Activated naive CD4-positive, alpha-beta T cell treated with anti-CD3 and anti-CD28 coated beads, Interleukin-2, amount 10 ng/mL, durations not matched to agents 7 days and 5 days (primary cell): ENCODE measurements at regions not wholly inside any gene's neighbourhood (a gene's known extent, or its start where the extent isn't known, plus 50 kb on each side); places are given as distances from the start of the nearest gene placed in this dataset.

Source experiments
- CTCF ChIA-PET: fragments of 350-600 bp; sonication (Branson Sonifier 250); formaldehyde crosslinking; loops from one replicate; lab custom pipeline; 2021; ENCODE audit warnings: antibody characterized with exemption; lab: Charles Lee
- DNase-seq: peaks from one replicate; pipeline ENCODE4 v3.0.0-alpha.2; 2020
- H3K27ac Mint-ChIP-seq: one replicate; pipeline ENCODE4 v1.8.0; 2021; ENCODE audit warnings: mild to moderate bottlenecking, moderate library complexity, mixed read lengths
- H3K27me3 Mint-ChIP-seq: one replicate; pipeline ENCODE4 v1.8.0; 2021; ENCODE audit warnings: mild to moderate bottlenecking, mixed read lengths
- H3K36me3 Mint-ChIP-seq: one replicate; pipeline ENCODE4 v1.8.0; 2021; ENCODE audit warnings: mixed read lengths
- H3K4me1 Mint-ChIP-seq: one replicate; pipeline ENCODE4 v1.8.0; 2021; ENCODE audit warnings: mixed read lengths
- H3K4me3 Mint-ChIP-seq: one replicate; pipeline ENCODE4 v1.8.0; 2021; ENCODE audit warnings: mild to moderate bottlenecking, moderate library complexity, mixed read lengths
- H3K9me3 Mint-ChIP-seq: one replicate; pipeline ENCODE4 v1.8.0; 2021; ENCODE audit warnings: mixed read lengths

DNA sequence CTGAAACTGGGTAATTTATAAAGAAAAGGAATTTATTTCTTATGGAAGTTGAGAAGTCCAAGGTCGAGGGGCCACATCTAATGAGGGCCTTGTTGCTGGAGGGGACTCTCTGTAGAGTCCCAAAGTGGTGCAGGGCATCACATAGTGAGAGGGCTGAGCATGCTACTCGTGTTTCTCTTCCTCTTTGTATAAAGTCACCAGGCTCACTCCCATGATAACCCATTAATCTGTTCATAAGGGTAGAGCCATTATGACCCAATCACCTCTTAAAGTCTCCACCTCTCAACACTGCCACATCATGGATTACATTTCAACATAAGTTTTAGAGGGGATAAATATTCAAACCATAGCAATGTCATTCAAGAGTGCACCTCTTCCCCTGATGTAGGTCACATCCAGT lies 79.1 kb upstream of the ATP2B1 start:
- no peaks in the 10 kb centered on the region for H3K27me3 Mint-ChIP-seq
- CTCF ChIA-PET, result no interaction called here
- H3K36me3 Mint-ChIP-seq, result peaks cover 3% of the 10 kb centered on the region
- no peak overlapping the region for H3K27ac Mint-ChIP-seq
- DNase-seq, result no peak
- no peak overlapping the region for H3K4me3 Mint-ChIP-seq
- peaks cover 11% of the 10 kb centered on the region for H3K9me3 Mint-ChIP-seq
- H3K4me1 Mint-ChIP-seq, result peaks cover 3% of the 10 kb centered on the region

DNA sequence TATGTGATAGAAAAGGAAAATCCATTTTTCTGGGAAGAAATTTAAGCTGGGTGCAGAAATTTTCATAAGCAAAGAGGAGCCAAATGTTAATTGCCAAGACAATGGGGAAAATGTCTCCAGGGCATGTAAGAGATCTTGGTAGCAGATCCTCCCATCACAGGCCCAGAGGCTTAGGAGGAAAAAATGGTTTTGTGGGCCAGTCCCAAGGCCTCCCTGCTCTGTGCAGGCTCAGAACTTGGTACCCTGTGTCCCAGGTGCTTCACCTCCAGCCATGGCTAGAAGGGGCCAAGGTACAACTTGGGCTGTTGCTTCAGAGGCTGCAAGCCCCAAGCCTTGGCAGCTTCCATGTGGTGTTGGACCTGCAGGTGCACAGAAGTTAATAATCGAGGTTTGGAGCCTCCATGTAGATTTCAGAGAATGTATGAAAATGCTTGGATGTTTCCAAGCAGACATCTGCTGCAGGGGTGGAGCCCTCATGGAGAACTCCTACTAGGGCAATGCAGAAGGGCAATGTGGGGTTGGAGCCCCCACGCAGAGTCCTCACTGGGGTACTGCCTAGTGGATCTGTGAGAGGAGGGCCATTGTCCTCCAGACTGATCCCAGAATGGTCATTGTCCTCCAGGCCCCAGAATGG lies 77.7 kb upstream of the ATP2B1 start:
- DNase-seq, result no peak
- CTCF ChIA-PET, result no interaction called here
- peaks cover 3% of the 10 kb centered on the region for H3K4me1 Mint-ChIP-seq
- peaks cover 3% of the 10 kb centered on the region for H3K36me3 Mint-ChIP-seq
- H3K4me3 Mint-ChIP-seq, result no peak overlapping the region
- H3K27me3 Mint-ChIP-seq, result no peaks in the 10 kb centered on the region
- peaks cover 11% of the 10 kb centered on the region for H3K9me3 Mint-ChIP-seq
- no peak overlapping the region for H3K27ac Mint-ChIP-seq

DNA sequence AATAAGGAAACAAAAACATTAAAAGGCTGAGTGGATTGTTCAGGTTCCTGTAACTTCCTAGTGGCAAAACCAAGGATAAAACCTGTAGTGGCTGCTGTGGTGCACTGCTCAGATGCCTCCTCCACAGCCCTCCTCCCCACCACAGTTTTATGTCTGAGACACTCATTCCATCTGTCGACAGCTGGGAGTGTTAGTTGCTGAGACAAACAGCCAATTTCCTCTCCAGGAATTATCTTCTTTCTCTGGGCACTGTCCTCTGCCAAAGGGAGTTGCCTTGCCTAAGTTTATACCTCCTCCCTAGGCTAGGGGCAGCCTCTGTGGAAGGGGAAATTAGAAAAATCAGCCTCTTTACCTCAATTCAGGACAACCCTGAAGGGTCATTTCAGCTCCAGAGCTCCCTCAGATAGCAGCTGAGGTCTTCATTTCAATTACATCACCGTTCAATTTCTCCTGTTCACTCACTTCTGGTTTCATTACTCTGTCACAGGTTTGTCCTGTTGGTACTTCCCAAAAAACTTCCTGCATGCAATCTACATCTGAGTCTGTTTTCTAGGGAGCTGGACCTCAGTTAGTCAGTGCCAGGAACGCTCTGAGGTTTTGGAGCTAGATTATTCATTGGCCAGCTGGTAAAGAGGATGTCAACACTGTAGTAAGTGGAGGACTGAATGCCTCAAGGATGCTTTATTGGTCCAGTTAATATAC lies 74.9 kb upstream of the ATP2B1 start:
- Mint-ChIP-seq H3K27ac (no peak overlapping the region), H3K36me3 (peaks cover 3% of the 10 kb centered on the region), H3K4me3 (no peak overlapping the region), H3K27me3 (no peaks in the 10 kb centered on the region), H3K9me3 (peaks cover 11% of the 10 kb centered on the region), H3K4me1 (no peaks in the 10 kb centered on the region)
- CTCF ChIA-PET, result no interaction called here
- no peak for DNase-seq

DNA sequence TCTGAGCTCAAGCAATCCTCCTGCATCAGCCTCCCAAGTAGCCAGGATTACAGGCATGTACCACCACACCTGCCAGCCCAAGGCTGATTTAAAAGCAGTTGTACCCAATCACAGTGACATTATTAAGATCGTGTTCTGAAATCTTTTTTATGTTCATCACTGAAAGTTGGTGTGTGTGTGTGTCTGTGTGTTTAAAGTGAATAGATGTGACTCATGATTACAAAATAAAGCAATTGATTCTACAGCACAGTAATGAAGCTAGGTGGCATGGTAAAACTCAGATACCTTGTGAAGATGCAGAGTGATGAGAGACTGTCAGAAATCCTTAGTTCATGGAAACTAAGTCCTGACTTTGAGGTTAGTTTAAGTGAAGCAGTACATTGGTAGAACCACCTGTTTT lies 74.2 kb upstream of the ATP2B1 start:
- Mint-ChIP-seq H3K4me1 (no peaks in the 10 kb centered on the region), H3K9me3 (peaks cover 11% of the 10 kb centered on the region), H3K27ac (no peak overlapping the region), H3K4me3 (no peak overlapping the region), H3K27me3 (no peaks in the 10 kb centered on the region), H3K36me3 (peaks cover 3% of the 10 kb centered on the region)
- CTCF ChIA-PET, result no interaction called here
- DNase-seq, result no peak

DNA sequence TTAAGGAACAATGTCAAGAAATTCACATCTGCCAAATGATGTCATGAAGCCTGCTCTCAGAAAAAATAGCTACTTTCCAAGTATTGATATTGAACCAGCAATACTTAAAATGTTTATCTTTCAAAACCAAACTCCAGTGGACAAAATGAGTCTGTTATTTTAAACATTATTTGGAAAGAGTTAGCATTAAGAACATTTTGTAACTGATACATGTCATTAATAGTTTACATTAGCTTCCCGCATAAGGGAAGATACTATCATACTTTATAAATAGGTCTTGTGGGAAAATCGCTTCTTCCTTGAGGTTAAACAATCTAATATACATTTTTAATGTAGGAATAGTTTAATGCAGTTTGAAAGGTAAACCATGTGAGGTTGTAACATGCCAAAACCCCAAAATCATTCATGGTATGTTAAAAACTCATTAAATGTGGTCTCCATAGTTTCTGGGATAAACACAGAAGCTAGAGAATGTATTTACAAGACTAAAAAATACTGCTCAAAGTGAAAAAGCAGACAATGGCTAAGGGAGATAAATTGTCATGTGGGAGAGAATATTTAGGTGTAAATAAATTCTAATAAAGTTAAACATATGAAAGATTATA lies 73.4 kb upstream of the ATP2B1 start:
- DNase-seq, result no peak
- no peak overlapping the region for H3K4me3 Mint-ChIP-seq
- H3K27ac Mint-ChIP-seq, result no peak overlapping the region

DNA sequence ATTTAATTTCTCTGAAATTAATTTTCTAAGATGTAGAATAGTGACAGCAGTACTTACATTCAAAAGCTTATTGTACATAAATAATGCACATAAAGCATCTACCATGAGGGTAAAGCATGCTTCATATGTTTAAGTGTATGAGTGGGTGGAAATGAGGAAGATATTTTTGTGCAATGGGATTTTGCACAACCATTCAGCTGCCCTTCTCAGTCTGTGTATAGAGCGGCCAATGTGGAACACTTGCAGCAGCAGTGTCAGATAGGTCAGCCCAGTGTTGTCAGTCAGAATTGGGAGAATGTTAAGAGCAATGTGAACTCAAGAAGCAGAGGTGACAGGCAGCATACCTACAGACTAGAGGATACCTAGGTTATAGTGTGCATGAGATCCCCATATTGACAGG lies 72.5 kb upstream of the ATP2B1 start:
- no peak for DNase-seq
- no peaks in the 10 kb centered on the region for H3K4me1 Mint-ChIP-seq
- H3K27ac Mint-ChIP-seq, result no peak overlapping the region
- no peak overlapping the region for H3K4me3 Mint-ChIP-seq
- H3K27me3 Mint-ChIP-seq, result no peaks in the 10 kb centered on the region
- CTCF ChIA-PET, result no interaction called here
- H3K9me3 Mint-ChIP-seq, result peaks cover 8% of the 10 kb centered on the region
- peaks cover 3% of the 10 kb centered on the region for H3K36me3 Mint-ChIP-seq

More for the DNA sequence above, 73.4 kb upstream of the ATP2B1 start:
- peaks cover 3% of the 10 kb centered on the region for H3K36me3 Mint-ChIP-seq
- no peaks in the 10 kb centered on the region for H3K4me1 Mint-ChIP-seq
- peaks cover 11% of the 10 kb centered on the region for H3K9me3 Mint-ChIP-seq
- CTCF ChIA-PET, result no interaction called here
- no peaks in the 10 kb centered on the region for H3K27me3 Mint-ChIP-seq

DNA sequence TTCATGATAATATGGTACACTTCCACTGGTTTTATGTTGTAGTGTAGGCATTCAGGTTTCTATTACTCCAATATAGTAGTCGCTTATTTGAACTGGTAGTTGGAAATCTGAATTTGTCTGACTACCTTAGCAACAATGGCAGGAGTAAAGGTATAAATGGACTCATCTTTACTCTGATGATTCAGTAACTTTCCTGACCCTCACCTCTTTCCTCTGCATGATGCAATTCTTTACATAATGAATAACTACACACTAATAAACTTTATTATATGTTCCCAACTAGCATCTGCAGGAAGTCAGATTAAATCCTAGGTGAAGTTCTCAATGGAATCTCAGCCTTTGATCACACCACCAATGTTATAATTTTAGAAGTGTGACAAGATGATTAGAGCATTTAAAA lies 70.5 kb upstream of the ATP2B1 start:
- Mint-ChIP-seq H3K27me3 (no peaks in the 10 kb centered on the region), H3K9me3 (no peaks in the 10 kb centered on the region), H3K4me1 (no peaks in the 10 kb centered on the region), H3K4me3 (no peak overlapping the region), H3K36me3 (no peaks in the 10 kb centered on the region), H3K27ac (no peak overlapping the region)
- no peak for DNase-seq
- CTCF ChIA-PET, result no interaction called here

DNA sequence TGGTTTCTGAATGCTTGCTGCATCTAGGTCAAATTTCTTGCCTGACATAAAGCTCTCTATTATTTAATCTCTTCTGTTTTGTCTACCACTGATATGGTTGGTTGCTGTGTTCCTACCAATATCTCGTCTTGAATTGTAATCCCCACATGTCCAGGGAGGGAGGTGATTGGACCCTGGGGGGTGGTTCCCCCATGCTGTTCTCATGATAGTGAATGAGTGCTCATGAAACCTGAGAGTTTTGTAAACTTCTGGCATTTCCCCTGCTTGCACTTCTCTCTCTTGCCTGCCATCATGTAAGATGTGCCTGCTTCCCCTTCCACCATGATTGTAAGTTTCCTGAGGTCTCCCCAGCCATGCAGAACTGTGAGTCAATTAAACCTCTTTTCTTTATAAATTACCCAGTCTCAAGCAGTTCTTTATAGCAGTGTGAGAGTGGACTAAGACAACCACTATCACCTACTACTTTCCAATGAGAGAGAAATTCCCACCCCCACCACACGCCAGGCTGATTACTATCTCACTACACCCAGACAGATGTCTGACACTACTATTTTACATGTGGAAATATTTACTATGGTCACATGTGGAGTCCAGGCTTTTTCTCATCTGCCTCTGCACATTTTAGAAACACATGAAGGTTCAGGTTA lies 69.2 kb upstream of the ATP2B1 start:
- CTCF ChIA-PET, result no interaction called here
- Mint-ChIP-seq H3K36me3 (no peaks in the 10 kb centered on the region), H3K4me1 (no peaks in the 10 kb centered on the region), H3K27ac (no peak overlapping the region), H3K9me3 (no peaks in the 10 kb centered on the region), H3K4me3 (no peak overlapping the region), H3K27me3 (no peaks in the 10 kb centered on the region)
- DNase-seq, result no peak

DNA sequence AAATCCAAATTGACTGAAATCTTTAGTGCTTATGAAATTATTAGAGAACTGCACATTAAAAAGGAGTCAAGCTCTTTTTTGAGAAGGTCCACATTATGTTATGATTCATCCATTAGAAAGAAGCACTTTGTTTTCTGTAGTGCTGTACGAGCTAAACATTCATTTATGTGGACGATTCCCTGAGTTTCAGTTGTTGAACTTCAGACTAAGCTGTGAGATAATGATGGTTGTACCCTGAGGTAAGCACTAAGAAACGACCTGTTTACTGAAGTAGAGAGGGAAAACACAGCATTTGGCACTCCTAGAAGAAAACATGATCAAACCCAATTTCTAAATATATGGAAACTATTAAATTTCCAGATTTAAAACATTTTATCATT lies 67.3 kb upstream of the ATP2B1 start:
- DNase-seq, result no peak
- Mint-ChIP-seq H3K36me3 (no peaks in the 10 kb centered on the region), H3K4me1 (no peaks in the 10 kb centered on the region), H3K27me3 (no peaks in the 10 kb centered on the region), H3K27ac (no peak overlapping the region), H3K9me3 (no peaks in the 10 kb centered on the region), H3K4me3 (no peak overlapping the region)
- CTCF ChIA-PET, result no interaction called here

DNA sequence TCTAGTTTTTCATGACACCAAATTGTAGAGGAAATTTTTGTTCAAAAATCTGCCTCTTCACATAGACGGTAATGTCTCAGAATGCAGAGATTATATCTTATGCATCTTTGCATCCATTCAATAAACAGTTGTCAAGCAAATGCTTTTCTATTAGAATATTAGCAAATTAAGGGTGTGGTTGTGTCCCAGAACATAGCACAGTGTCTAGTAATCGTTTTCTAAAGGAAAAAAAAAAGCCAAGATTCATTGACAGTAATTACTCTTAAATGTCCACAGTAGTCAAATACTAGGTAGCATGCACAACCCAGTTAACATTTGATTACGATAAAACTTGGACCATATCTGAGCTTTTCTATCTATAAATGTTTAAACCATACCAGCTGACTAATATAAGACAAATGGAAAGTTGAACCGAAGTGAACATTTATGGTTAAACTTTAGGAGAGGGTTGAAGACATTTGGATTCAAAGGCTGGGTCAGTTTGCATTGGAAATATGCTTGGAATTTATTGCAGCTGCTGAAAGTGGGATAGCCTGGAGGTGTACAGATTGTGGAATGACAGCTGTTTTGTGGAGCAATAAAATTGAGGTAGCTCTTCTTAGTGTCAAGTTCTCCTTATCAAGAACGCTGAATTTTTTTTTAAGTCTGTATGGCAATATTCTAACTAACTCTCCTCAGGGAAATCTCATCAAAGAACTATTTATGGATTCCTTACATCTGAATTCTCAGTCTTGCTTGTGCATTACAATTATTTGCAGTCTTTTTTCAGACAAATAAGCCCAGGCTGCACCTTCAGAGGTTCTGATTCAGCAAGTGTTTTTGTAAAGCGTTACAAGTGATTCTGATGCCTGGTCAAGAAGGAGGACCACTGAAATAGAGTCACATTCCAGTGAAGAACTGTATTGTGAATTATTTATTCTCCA lies 66.7 kb upstream of the ATP2B1 start:
- CTCF ChIA-PET, result no interaction called here
- H3K27me3 Mint-ChIP-seq, result no peaks in the 10 kb centered on the region
- H3K4me1 Mint-ChIP-seq, result no peaks in the 10 kb centered on the region
- no peak overlapping the region for H3K27ac Mint-ChIP-seq
- H3K4me3 Mint-ChIP-seq, result no peak overlapping the region
- H3K9me3 Mint-ChIP-seq, result no peaks in the 10 kb centered on the region
- no peak for DNase-seq
- no peaks in the 10 kb centered on the region for H3K36me3 Mint-ChIP-seq

DNA sequence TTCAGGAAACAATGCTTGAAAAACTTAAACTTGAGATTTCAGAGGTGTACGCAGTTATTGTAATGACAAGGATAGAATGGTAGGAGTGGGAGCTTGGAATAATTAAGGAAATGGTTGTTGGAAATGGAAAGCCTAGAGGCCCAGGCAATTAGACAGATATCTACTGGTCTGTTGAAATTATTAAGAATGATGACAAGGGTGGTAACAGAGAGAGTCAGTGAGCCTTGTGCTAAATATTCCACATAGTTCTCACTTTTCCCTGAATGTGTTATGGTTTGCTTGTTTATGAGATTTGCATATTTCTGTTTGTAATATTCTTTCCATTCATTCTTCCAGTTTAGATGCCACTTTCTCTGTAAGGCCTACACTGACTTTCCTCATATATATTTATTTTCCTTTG lies 66.0 kb upstream of the ATP2B1 start:
- Mint-ChIP-seq H3K36me3 (no peaks in the 10 kb centered on the region), H3K27me3 (no peaks in the 10 kb centered on the region), H3K4me1 (peaks cover 3% of the 10 kb centered on the region), H3K27ac (no peak overlapping the region), H3K9me3 (no peaks in the 10 kb centered on the region), H3K4me3 (no peak overlapping the region)
- CTCF ChIA-PET, result interaction anchor here (0.6 kb wide), 1 partner anchor 390 kb away, joined by 3 read pairs; no protein-coding TSS in a partner anchor
- no peak for DNase-seq

DNA sequence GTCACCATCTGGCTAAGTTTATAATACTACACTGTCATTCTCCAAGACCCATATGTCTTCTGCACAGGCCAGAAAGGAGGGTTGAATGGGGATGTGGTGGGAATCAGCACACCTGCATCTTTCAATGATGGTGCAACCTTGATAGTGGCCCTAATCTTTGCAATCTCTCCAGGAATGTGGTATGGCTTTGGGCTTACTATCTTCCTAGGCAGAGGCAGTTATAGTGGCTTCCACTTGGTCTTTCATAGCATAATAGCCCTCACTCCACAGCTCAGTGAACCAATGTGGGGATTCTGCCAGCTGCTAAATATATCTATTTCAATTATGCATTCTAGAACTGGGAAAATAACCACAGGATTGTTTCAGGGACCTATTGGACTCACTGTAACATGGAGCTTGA lies 61.8 kb upstream of the ATP2B1 start:
- DNase-seq, result no peak
- Mint-ChIP-seq H3K9me3 (no peaks in the 10 kb centered on the region), H3K27me3 (no peaks in the 10 kb centered on the region), H3K4me3 (no peak overlapping the region), H3K4me1 (peaks cover 15% of the 10 kb centered on the region), H3K36me3 (no peaks in the 10 kb centered on the region), H3K27ac (no peak overlapping the region)
- CTCF ChIA-PET, result no interaction called here

DNA sequence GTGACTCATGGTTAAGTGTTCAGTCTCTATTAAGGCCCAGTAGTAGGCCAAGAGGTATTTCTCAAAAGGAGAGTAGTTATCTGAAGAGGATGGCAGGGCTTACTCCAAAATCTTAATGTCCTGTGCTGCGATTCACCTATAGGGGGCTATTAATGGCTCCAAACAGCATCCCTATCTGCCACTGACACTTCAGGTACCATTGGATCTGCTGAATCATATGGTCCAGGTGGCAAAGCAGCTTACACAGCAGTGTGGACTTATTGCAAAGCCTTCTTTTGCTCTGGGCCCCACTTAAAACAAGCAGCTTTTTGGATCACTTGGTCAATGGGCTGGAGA lies 60.8 kb upstream of the ATP2B1 start:
- Mint-ChIP-seq H3K9me3 (no peaks in the 10 kb centered on the region), H3K27me3 (no peaks in the 10 kb centered on the region), H3K4me3 (no peak overlapping the region), H3K27ac (no peak overlapping the region), H3K4me1 (peaks cover 17% of the 10 kb centered on the region), H3K36me3 (no peaks in the 10 kb centered on the region)
- no peak for DNase-seq
- CTCF ChIA-PET, result no interaction called here
